Loucy (cell line): ENCODE measurements at regions not wholly inside any gene's neighbourhood (a gene's known extent, or its start where the extent isn't known, plus 50 kb on each side); places are given as distances from the start of the nearest gene placed in this dataset.

Experiments
- CTCF ChIP-seq: fragments of 200-600 bp; sonication (generic); conservative IDR thresholded peaks from 2 replicates; pipeline ENCODE4 v1.5.1; 2014; ENCODE audit warnings: mild to moderate bottlenecking, antibody characterized with exemption, low read length
- EZH2phosphoT487 ChIP-seq: fragments of 200-600 bp; IDR thresholded peaks from 2 replicates; pipeline ENCODE4 v1.6.1; 2018; ENCODE audit warnings: antibody characterized with exemption, mild to moderate bottlenecking, moderate library complexity, borderline replicate concordance

DNA sequence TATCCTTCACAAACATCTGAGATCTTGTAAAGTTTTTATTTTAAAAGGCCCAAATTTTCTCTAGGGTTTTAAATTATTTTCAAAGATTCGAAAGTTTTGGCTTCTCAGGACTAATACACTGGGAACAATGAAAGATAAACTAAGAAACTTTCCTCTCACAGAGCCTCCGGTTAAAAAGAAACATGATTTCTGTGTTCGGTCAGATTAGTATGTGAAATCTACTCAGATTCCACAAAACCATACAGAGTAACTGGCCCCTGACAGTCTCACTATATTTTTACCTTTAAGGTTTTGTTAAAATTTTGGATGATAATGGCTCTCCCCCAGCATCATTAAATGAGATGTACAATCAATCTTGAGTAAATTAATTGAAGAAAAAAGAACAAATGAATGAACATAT lies 471.0 kb downstream of the COL12A1 start:
- TF ChIP-seq CTCF: no peak
- no peak for TF ChIP-seq EZH2phosphoT487
